Activated naive CD4-positive, alpha-beta T cell treated with anti-CD3 and anti-CD28 coated beads, Interleukin-2, amount 10 ng/mL, durations not matched to agents 7 days and 5 days (primary cell): ENCODE measurements at regions not wholly inside any gene's neighbourhood (a gene's known extent, or its start where the extent isn't known, plus 50 kb on each side); places are given as distances from the start of the nearest gene placed in this dataset.
"Not testable (repeated sequence)": the region's sequence is repeated elsewhere in the genome, so short reads cannot be mapped to it uniquely, and the experiment has no call there.

ENCODE experiments used
- CTCF ChIA-PET: fragments of 350-600 bp; sonication (Branson Sonifier 250); formaldehyde crosslinking; loops from one replicate; lab custom pipeline; 2021; ENCODE audit warnings: antibody characterized with exemption; lab: Charles Lee
- DNase-seq: peaks from one replicate; pipeline ENCODE4 v3.0.0-alpha.2; 2020
- H3K27ac Mint-ChIP-seq: one replicate; pipeline ENCODE4 v1.8.0; 2021; ENCODE audit warnings: mild to moderate bottlenecking, moderate library complexity, mixed read lengths
- H3K27me3 Mint-ChIP-seq: one replicate; pipeline ENCODE4 v1.8.0; 2021; ENCODE audit warnings: mild to moderate bottlenecking, mixed read lengths
- H3K36me3 Mint-ChIP-seq: one replicate; pipeline ENCODE4 v1.8.0; 2021; ENCODE audit warnings: mixed read lengths
- H3K4me1 Mint-ChIP-seq: one replicate; pipeline ENCODE4 v1.8.0; 2021; ENCODE audit warnings: mixed read lengths
- H3K4me3 Mint-ChIP-seq: one replicate; pipeline ENCODE4 v1.8.0; 2021; ENCODE audit warnings: mild to moderate bottlenecking, moderate library complexity, mixed read lengths
- H3K9me3 Mint-ChIP-seq: one replicate; pipeline ENCODE4 v1.8.0; 2021; ENCODE audit warnings: mixed read lengths

DNA sequence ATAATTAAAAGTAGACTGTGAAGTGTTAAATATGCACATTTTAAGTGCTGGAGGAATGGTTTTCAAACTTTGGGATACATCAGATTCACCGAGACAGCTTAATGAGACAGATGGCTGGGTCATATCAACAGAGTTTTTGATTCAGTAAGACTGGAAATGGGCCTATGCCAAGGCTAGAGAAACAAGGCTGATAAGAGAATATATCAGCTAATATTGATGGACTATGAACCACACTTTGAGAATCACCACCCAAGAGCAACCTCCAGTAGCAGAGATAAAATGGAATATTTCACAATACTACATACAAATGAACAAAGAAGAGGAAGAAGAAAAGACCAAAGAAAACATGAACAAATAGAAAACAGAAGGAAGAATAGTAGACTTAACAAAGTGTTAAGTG lies 450.2 kb upstream of the KLHL29 start:
- H3K27me3 Mint-ChIP-seq: no peaks in the 10 kb centered on the region
- no peaks in the 10 kb centered on the region for H3K9me3 Mint-ChIP-seq
- DNase-seq: no peak
- no peaks in the 10 kb centered on the region for H3K4me1 Mint-ChIP-seq
- no peak overlapping the region for H3K27ac Mint-ChIP-seq
- CTCF ChIA-PET: no interaction called here
- no peak overlapping the region for H3K4me3 Mint-ChIP-seq
- H3K36me3 Mint-ChIP-seq: no peaks in the 10 kb centered on the region

DNA sequence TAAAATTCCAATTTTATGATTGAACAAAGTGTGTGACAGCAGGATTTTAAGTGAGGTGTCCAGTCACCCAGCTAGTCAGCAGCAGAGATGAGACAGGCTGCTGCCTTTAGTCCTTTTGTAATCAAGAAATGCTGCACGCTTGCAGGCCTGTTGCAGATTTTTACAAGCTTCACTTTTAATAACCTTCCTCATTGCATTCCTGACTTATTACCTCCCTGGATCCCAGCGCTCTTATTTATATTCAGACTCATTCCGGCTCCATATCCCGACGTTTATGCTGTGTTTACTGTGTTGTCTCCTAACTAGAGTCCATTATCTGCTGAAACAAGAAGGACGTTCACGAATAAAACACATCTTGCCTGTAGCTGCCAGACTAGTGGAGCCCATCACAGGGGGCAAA lies 442.5 kb upstream of the KLHL29 start:
- Mint-ChIP-seq H3K4me1 (no peaks in the 10 kb centered on the region), H3K9me3 (no peaks in the 10 kb centered on the region), H3K27me3 (no peaks in the 10 kb centered on the region)

DNA sequence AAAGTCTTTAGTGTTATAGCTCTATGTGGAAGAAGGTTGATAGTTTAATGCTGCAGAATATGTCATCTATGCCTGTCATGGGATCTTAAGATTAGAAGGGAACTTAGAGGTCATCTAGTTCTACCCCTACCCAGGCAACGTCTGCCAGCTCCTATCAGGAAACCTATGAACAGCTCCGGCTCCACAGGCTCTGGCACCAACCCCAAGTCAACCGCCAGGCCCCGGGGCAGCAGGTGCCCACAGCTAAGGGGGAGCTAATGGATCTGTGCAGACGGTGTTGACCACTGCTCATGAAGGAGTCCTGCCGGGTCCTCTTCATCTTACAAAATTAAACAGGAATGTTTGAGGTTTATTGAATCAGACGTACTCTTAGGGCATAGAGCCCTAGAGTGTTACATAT lies 440.8 kb upstream of the KLHL29 start:
- H3K36me3 Mint-ChIP-seq: no peaks in the 10 kb centered on the region
- CTCF ChIA-PET: no interaction called here
- H3K4me1 Mint-ChIP-seq: no peaks in the 10 kb centered on the region
- H3K9me3 Mint-ChIP-seq: no peaks in the 10 kb centered on the region
- DNase-seq: no peak
- no peak overlapping the region for H3K27ac Mint-ChIP-seq
- H3K27me3 Mint-ChIP-seq: no peaks in the 10 kb centered on the region
- no peak overlapping the region for H3K4me3 Mint-ChIP-seq

More for the DNA sequence above, 442.5 kb upstream of the KLHL29 start:
- no peak overlapping the region for H3K27ac Mint-ChIP-seq
- no peaks in the 10 kb centered on the region for H3K36me3 Mint-ChIP-seq
- no peak for DNase-seq
- CTCF ChIA-PET: no interaction called here
- H3K4me3 Mint-ChIP-seq: no peak overlapping the region

DNA sequence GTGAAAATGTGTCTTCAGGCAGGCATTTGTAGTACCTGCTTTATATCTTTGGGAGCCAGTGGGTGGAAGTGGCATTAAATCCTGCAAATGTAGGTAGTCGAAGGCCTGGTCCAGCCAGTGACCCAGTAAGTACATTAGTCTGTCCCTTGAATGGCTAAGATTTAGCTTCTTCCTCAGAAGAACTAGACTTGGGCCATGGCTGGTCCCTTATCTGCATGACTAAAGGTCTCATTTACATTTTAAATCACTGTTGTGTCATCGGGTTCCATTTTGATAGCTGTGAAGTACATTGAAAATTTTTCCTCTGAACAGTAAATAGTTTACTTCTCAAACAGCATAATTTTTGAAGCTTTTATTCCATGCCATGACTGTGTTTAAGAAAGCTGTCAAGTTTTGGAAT lies 438.4 kb upstream of the KLHL29 start:
- H3K27ac Mint-ChIP-seq: no peak overlapping the region
- no peaks in the 10 kb centered on the region for H3K4me1 Mint-ChIP-seq
- DNase-seq: no peak
- no peaks in the 10 kb centered on the region for H3K27me3 Mint-ChIP-seq
- no peaks in the 10 kb centered on the region for H3K9me3 Mint-ChIP-seq
- CTCF ChIA-PET: no interaction called here
- no peaks in the 10 kb centered on the region for H3K36me3 Mint-ChIP-seq
- no peak overlapping the region for H3K4me3 Mint-ChIP-seq

DNA sequence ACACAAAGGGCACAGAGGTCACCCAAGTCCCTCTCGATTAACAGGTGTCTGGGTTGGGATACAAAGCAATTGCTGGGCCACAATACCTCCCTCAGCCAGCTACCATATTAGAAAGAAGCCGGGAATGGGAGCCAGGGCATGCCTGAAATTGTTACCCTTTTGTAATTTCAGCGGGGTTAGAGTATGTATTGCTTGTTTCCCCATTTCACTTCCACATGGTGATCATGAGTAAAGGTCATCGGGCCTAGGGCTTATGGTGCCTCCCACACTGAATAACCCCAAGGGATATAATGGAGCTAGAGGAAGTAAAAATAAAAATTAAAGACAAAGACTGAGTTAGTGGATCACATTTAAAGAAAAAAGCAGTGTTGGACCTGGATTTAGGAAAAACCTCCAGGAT lies 437.2 kb upstream of the KLHL29 start:
- H3K27ac Mint-ChIP-seq: no peak overlapping the region
- no peaks in the 10 kb centered on the region for H3K27me3 Mint-ChIP-seq
- H3K36me3 Mint-ChIP-seq: no peaks in the 10 kb centered on the region
- CTCF ChIA-PET: no interaction called here
- no peaks in the 10 kb centered on the region for H3K9me3 Mint-ChIP-seq
- H3K4me3 Mint-ChIP-seq: no peak overlapping the region
- DNase-seq: no peak
- H3K4me1 Mint-ChIP-seq: no peaks in the 10 kb centered on the region

DNA sequence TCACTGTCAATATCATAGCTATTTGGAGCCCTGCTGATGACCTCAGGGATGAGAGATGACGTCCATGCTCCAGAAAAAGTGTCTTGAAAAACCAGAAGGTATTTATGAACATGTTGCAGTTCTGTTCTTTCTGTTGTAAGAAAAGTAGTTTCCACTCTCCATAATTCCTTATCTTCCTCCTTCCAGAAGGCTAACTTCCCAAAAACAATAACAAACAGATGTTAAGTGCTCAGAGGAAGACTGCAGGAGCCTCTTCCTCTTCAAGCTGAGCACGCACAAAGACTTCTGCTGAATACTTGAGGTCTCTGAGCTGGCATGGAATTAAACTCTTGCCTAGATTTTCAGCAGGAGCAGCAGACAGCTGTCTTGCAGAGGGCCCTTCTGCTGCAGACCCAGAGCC lies 434.5 kb upstream of the KLHL29 start:
- Mint-ChIP-seq H3K27ac (no peak overlapping the region), H3K9me3 (no peaks in the 10 kb centered on the region), H3K36me3 (no peaks in the 10 kb centered on the region), H3K27me3 (no peaks in the 10 kb centered on the region), H3K4me3 (no peak overlapping the region), H3K4me1 (no peaks in the 10 kb centered on the region)
- no peak for DNase-seq
- CTCF ChIA-PET: no interaction called here

DNA sequence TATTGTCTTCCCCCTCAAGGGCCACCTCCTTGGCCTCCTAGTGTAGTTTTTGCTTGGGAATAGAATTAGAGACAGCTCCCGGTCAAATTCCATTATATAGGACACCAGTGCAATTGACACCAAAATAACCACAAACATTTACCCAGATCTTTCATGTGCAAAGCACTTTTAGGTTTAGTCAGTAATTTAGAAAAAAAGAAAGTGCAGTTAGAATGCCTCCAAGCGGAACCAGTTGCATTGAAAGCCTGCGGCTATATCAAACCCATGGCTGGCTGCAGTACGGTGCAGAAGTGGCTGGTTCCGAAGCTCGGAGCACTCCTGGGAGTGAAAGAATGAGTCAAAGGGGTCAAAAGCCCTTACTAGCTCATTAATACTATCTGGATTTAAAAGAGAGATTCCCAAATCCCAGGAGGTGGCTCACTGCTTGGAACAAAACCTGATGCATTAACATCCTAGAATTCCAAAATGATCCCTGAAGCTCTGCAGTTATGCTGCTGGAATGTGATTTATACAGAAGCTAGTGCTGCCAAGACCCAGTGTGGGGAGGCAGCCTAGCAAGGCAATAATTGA lies 432.2 kb upstream of the KLHL29 start:
- CTCF ChIA-PET: no interaction called here

DNA sequence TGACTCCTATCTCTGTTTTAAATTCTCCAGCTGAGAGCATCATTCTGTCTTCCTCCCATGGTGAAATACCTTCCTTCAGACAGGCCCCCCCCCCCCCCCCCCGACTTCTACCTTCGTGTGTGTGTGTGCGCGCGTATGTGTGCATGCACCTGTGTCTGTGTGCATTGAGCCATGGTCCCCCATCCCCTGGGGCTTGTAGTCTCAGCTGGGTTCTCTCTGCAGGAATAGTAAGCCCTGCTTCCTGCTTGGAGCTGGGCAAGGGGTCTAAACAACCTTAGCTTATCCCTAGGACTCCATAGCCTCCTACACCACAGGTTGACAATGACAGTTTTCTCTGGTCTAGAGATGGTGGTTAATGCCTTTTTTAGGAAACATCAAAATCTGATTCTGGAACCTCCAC lies 427.5 kb upstream of the KLHL29 start:
- no peaks in the 10 kb centered on the region for H3K9me3 Mint-ChIP-seq
- no peaks in the 10 kb centered on the region for H3K36me3 Mint-ChIP-seq
- no peak for DNase-seq
- H3K4me3 Mint-ChIP-seq: no peak overlapping the region
- no peaks in the 10 kb centered on the region for H3K27me3 Mint-ChIP-seq
- CTCF ChIA-PET: no interaction called here
- H3K4me1 Mint-ChIP-seq: no peaks in the 10 kb centered on the region
- no peak overlapping the region for H3K27ac Mint-ChIP-seq

More for the DNA sequence above, 432.2 kb upstream of the KLHL29 start:
- Mint-ChIP-seq H3K4me1 (no peaks in the 10 kb centered on the region), H3K4me3 (no peak overlapping the region), H3K9me3 (no peaks in the 10 kb centered on the region), H3K36me3 (no peaks in the 10 kb centered on the region), H3K27ac (no peak overlapping the region), H3K27me3 (no peaks in the 10 kb centered on the region)
- DNase-seq: no peak

DNA sequence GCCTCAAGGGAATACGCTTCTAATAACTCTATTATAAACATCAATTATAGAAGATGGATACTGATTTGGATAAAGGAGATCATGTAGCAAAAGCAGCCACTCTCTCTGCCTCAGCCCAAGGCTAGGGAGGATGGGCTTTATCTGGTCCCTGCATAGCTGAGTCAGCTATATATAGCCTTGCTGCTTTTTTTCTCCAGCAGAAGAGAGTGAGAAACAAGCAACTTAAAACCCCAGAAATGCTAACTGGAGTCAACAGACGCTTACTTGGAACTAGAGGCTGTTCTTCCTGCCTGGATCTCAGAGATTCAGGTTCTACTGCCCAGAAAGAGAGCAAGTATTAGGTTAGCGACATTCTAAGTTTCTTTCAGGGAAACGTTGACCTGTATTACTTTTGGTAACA lies 426.7 kb upstream of the KLHL29 start:
- H3K27ac Mint-ChIP-seq: no peak overlapping the region
- H3K36me3 Mint-ChIP-seq: no peaks in the 10 kb centered on the region
- H3K4me3 Mint-ChIP-seq: no peak overlapping the region
- no peaks in the 10 kb centered on the region for H3K27me3 Mint-ChIP-seq
- DNase-seq: no peak
- CTCF ChIA-PET: no interaction called here
- no peaks in the 10 kb centered on the region for H3K4me1 Mint-ChIP-seq
- no peaks in the 10 kb centered on the region for H3K9me3 Mint-ChIP-seq

DNA sequence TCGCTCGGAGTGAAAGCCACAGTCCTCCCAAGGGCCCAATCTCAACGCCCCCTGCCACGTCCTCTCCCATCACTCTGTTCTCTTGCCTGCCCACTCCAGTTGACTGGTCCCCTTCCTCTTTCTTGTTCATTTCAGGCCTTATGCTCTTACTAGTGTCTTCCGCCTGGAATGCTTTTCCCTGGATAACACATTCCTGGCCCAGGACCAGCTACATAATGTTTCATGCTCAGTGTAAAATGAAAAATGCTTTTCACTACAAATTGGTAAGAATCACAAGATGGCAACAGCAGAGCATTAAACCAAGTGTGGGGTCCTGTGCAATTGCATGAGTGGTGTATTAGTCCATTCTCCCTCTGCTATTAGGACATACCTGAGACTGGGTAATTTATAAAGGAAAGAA lies 417.2 kb upstream of the KLHL29 start:
- Mint-ChIP-seq H3K9me3 (no peaks in the 10 kb centered on the region), H3K4me3 (no peak overlapping the region), H3K36me3 (no peaks in the 10 kb centered on the region), H3K27me3 (no peaks in the 10 kb centered on the region), H3K27ac (no peak overlapping the region), H3K4me1 (no peaks in the 10 kb centered on the region)
- CTCF ChIA-PET: no interaction called here
- no peak for DNase-seq

DNA sequence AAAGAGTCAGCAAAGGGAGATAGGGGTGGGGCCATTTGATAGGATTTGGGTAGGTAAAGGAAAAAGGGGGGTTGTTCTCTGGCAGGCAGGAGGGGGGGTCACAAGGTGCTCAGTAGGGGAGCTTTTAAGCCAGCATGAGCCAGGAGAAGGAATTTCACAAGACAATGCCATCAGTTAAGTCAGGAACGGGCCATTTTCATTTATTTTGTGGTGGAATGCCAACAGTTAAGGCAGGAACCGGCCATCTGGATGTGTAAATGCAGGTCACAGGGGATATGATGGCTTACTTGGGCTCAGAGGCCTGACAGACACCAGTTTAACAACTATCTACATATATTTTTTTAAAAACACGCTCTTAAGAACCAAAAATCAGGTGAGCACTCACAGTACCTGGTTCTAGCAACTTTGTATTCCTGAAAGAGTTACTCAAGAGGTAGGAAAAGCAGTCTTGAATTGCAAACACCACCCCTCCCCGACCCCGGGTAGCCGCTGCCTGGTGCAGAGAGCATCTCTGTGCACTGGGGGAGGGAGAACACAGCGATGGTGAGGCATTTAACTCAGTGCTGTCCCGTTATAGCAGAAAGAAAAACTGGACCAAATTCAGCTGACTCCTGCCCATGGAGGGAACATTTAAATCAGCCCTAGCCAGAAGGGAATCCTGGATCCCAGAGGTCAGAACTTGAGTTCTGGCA lies 414.5 kb upstream of the KLHL29 start:
- no peaks in the 10 kb centered on the region for H3K4me1 Mint-ChIP-seq
- H3K27ac Mint-ChIP-seq: no peak overlapping the region
- H3K27me3 Mint-ChIP-seq: no peaks in the 10 kb centered on the region
- no peak for DNase-seq
- H3K9me3 Mint-ChIP-seq: no peaks in the 10 kb centered on the region
- no peak overlapping the region for H3K4me3 Mint-ChIP-seq
- CTCF ChIA-PET: no interaction called here
- no peaks in the 10 kb centered on the region for H3K36me3 Mint-ChIP-seq

DNA sequence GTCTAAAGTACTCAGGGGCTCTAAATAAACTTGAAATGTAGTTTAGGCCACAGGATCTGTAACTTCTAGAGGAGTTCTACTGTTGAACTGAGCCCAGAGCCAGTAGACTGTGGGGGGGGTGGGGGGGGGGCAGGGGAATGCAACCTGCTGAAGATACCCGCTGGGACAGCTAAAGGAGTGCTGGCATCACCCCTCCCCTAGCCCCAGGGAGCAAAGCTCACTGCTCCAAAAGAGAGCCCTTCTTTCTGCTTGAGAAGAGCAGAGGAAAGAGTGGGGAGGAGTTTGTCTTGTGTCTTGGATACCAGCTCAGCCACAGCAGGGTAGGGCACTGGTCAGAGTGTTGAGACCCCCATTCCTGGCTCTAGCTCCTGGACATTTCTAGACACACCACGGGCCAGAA lies 414.0 kb upstream of the KLHL29 start:
- no peak overlapping the region for H3K27ac Mint-ChIP-seq
- DNase-seq: no peak
- no peak overlapping the region for H3K4me3 Mint-ChIP-seq
- no peaks in the 10 kb centered on the region for H3K27me3 Mint-ChIP-seq
- no peaks in the 10 kb centered on the region for H3K4me1 Mint-ChIP-seq
- H3K9me3 Mint-ChIP-seq: no peaks in the 10 kb centered on the region
- CTCF ChIA-PET: no interaction called here
- no peaks in the 10 kb centered on the region for H3K36me3 Mint-ChIP-seq

DNA sequence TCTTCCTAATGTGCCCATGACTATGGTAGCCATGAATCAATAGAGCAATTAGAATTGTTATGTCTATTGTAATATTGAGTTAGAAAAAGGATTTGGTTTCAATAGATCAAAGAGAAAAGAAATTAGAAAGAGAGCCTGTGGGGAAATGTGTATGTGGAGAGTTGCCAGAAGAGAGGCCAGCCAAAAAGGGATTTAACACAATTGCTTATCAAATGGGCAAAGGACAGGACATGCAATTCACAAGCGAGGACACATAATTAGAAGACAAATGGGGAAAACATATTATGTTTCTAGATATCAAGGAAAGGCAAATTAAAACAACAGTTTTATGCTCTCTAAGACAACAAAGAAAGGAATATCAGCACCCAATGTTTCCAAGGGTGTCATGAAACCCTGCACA lies 403.2 kb upstream of the KLHL29 start:
- H3K27me3 Mint-ChIP-seq: no peaks in the 10 kb centered on the region
- CTCF ChIA-PET: no interaction called here
- no peak for DNase-seq
- no peaks in the 10 kb centered on the region for H3K36me3 Mint-ChIP-seq
- H3K27ac Mint-ChIP-seq: no peak overlapping the region
- no peaks in the 10 kb centered on the region for H3K9me3 Mint-ChIP-seq
- no peak overlapping the region for H3K4me3 Mint-ChIP-seq
- no peaks in the 10 kb centered on the region for H3K4me1 Mint-ChIP-seq

DNA sequence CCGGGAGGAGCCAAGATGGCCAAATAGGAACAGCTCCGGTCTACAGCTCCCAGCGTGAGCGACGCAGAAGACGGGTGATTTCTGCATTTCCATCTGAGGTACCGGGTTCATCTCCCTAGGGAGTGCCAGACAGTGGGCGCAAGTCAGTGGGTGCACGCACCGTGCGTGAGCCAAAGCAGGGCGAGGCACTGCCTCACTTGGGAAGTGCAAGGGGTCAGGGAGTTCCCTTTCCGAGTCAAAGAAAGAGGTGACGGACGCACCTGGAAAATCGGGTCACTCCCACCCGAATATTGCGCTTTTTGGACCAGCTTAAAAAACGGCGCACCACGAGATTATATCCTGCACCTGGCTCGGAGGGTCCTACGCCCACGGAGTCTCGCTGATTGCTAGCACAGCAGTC lies 400.8 kb upstream of the KLHL29 start:
- H3K4me3 Mint-ChIP-seq, H3K9me3 Mint-ChIP-seq, H3K4me1 Mint-ChIP-seq, H3K36me3 Mint-ChIP-seq, H3K27ac Mint-ChIP-seq, DNase-seq, CTCF ChIA-PET, H3K27me3 Mint-ChIP-seq: not testable (repeated sequence)

DNA sequence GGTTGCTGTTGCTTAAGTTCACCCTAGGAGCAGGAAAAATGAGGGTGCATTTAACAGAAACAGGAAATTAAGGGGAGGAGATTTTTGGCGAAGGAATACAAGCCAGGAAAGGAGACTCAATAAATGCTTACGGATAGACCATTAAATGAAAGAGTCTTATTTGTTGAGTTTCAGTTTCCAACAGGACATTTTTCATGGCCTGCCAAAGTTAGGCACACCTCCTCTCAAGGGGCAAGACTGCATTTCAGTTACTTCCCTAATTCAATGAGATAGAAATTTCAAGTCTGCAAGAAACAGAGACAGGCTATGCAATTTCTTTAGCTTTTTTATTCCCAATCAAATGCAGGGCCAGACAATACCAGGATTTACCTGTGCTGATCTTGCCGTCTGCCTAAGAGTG lies 394.7 kb upstream of the KLHL29 start:
- no peaks in the 10 kb centered on the region for H3K27me3 Mint-ChIP-seq
- CTCF ChIA-PET: no interaction called here
- H3K4me1 Mint-ChIP-seq: no peaks in the 10 kb centered on the region
- DNase-seq: no peak
- no peak overlapping the region for H3K27ac Mint-ChIP-seq
- H3K36me3 Mint-ChIP-seq: no peaks in the 10 kb centered on the region
- no peaks in the 10 kb centered on the region for H3K9me3 Mint-ChIP-seq
- H3K4me3 Mint-ChIP-seq: no peak overlapping the region
